ENCODE measurements at regions not wholly inside any gene's neighbourhood (a gene's known extent, or its start where the extent isn't known, plus 50 kb on each side); places are given as distances from the start of the nearest gene placed in this dataset.

GRCh38 chr13:47564041-47564440, 437.0 kb downstream of the SUCLA2 start:
- DNase-seq, result no peak
- peaks cover 0 to 10% (median 0%) of the 10 kb centered on the region in 5 experiments for H3K9me3 ChIP-seq (ENCODE audit: control extremely low read depth in 1 of 5, control insufficient read depth in 4 of 5, insufficient read depth in 2 of 5, low read depth in 1 of 5, low read length in 4 of 5)
- ChIA-PET CTCF (interaction anchor here (1.1 to 1.2 kb wide), 3 partner anchors 10 to 670 kb away, joined by 3 read pairs; no protein-coding TSS in a partner anchor), POLR2A (no interaction called here)
- no peaks in the 10 kb centered on the region for H3K36me3 ChIP-seq (ENCODE audit: control insufficient read depth in 4 of 4, insufficient read depth in 4 of 4, low read length in 3 of 4)
- no peak overlapping the region for H3K27ac ChIP-seq (ENCODE audit: insufficient read depth in 1 of 2, low read depth in 1 of 2, low read length in 2 of 2, poor library complexity in 1 of 2, severe bottlenecking in 2 of 2)
- no peak overlapping the region for H3K4me3 ChIP-seq (ENCODE audit: control insufficient read depth in 1 of 7, extremely low read depth in 1 of 7, insufficient read depth in 4 of 7, low read depth in 2 of 7, low read length in 6 of 7)
- H3K4me1 ChIP-seq (ENCODE audit: control extremely low read depth in 1 of 4, control insufficient read depth in 4 of 4, insufficient read depth in 4 of 4, low read length in 3 of 4), result no peaks in the 10 kb centered on the region
- WGBS (ENCODE audit: insufficient coverage), result 93% methylated on average over 6 of the region's 7 CpGs
- no peaks in the 10 kb centered on the region for H3K27me3 ChIP-seq (replicated peaks in 2 of 5; ENCODE audit: control insufficient read depth in 4 of 5, insufficient read depth in 5 of 5, low read length in 4 of 5)

DNA sequence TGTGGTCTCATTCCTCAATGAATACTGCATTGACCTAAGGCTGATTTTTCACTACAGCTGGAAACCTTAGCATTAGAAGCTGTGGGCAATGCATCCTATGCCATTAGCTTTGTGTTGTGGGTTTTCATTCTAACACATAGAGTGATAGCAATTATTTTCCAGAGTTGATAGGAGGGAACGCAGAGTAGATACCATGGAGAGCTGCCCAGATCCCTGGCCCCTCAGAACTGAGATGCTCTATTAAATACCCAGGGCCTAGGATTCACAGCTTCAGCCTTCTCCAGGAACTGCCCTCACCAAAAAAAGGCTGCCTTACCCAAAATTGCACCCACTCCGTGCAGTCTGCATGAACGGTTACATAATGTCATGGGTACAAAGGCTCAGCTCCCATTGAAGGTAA, 444.4 kb downstream of the SUCLA2 start:
- WGBS (ENCODE audit: insufficient coverage), result 91% methylated on average over 3 of the region's 3 CpGs
- H3K27ac ChIP-seq (ENCODE audit: insufficient read depth in 1 of 2, low read depth in 1 of 2, low read length in 2 of 2, poor library complexity in 1 of 2, severe bottlenecking in 2 of 2), result no peak overlapping the region
- ChIA-PET CTCF (no interaction called here), POLR2A (no interaction called here)
- no peaks in the 10 kb centered on the region for H3K36me3 ChIP-seq (ENCODE audit: control insufficient read depth in 4 of 4, insufficient read depth in 4 of 4, low read length in 3 of 4)
- DNase-seq, result no peak
- H3K4me1 ChIP-seq (ENCODE audit: control extremely low read depth in 1 of 4, control insufficient read depth in 4 of 4, insufficient read depth in 4 of 4, low read length in 3 of 4), result no peaks in the 10 kb centered on the region
- no peak overlapping the region for H3K4me3 ChIP-seq (ENCODE audit: control insufficient read depth in 1 of 7, extremely low read depth in 1 of 7, insufficient read depth in 4 of 7, low read depth in 2 of 7, low read length in 6 of 7)
- no peaks in the 10 kb centered on the region for H3K27me3 ChIP-seq (replicated peaks in 2 of 5; ENCODE audit: control insufficient read depth in 4 of 5, insufficient read depth in 5 of 5, low read length in 4 of 5)
- no peaks in the 10 kb centered on the region for H3K9me3 ChIP-seq (ENCODE audit: control extremely low read depth in 1 of 5, control insufficient read depth in 4 of 5, insufficient read depth in 2 of 5, low read depth in 1 of 5, low read length in 4 of 5)

- CTCF ChIA-PET, result no interaction called here
- no peaks in the 10 kb centered on the region for H3K9me3 ChIP-seq (ENCODE audit: control extremely low read depth in 1 of 5, control insufficient read depth in 4 of 5, insufficient read depth in 2 of 5, low read depth in 1 of 5, low read length in 4 of 5)
- no peak overlapping the region for H3K27ac ChIP-seq (ENCODE audit: insufficient read depth in 1 of 2, low read depth in 1 of 2, low read length in 2 of 2, poor library complexity in 1 of 2, severe bottlenecking in 2 of 2)
- no peaks in the 10 kb centered on the region for H3K27me3 ChIP-seq (replicated peaks in 2 of 5; ENCODE audit: control insufficient read depth in 4 of 5, insufficient read depth in 5 of 5, low read length in 4 of 5)
- no peak overlapping the region for H3K4me3 ChIP-seq (ENCODE audit: control insufficient read depth in 1 of 7, extremely low read depth in 1 of 7, insufficient read depth in 4 of 7, low read depth in 2 of 7, low read length in 6 of 7)
- WGBS (ENCODE audit: insufficient coverage), result no CpG with 5 or more reads among the region's 1 CpG
- DNase-seq, result peak in 2 of 3 donors; percentile 7 to 44
- no peaks in the 10 kb centered on the region for H3K36me3 ChIP-seq (ENCODE audit: control insufficient read depth in 4 of 4, insufficient read depth in 4 of 4, low read length in 3 of 4)
- POLR2A ChIA-PET, result no interaction called here
- no peaks in the 10 kb centered on the region for H3K4me1 ChIP-seq (ENCODE audit: control extremely low read depth in 1 of 4, control insufficient read depth in 4 of 4, insufficient read depth in 4 of 4, low read length in 3 of 4)
Measured at GRCh38 chr13:47555235-47555634, 445.8 kb downstream of the SUCLA2 start.

GRCh38 chr13:47553329-47553977, 447.6 kb downstream of the SUCLA2 start:
- Histone ChIP-seq H3K36me3 (ENCODE audit: control insufficient read depth in 4 of 4, insufficient read depth in 4 of 4, low read length in 3 of 4) (no peaks in the 10 kb centered on the region), H3K4me3 (ENCODE audit: control insufficient read depth in 1 of 7, extremely low read depth in 1 of 7, insufficient read depth in 4 of 7, low read depth in 2 of 7, low read length in 6 of 7) (no peak overlapping the region), H3K9me3 (ENCODE audit: control extremely low read depth in 1 of 5, control insufficient read depth in 4 of 5, insufficient read depth in 2 of 5, low read depth in 1 of 5, low read length in 4 of 5) (no peaks in the 10 kb centered on the region), H3K4me1 (ENCODE audit: control extremely low read depth in 1 of 4, control insufficient read depth in 4 of 4, insufficient read depth in 4 of 4, low read length in 3 of 4) (no peaks in the 10 kb centered on the region), H3K27ac (ENCODE audit: insufficient read depth in 1 of 2, low read depth in 1 of 2, low read length in 2 of 2, poor library complexity in 1 of 2, severe bottlenecking in 2 of 2) (no peak overlapping the region), H3K27me3 (replicated peaks in 2 of 5; ENCODE audit: control insufficient read depth in 4 of 5, insufficient read depth in 5 of 5, low read length in 4 of 5) (no peaks in the 10 kb centered on the region)
- ChIA-PET CTCF (no interaction called here), POLR2A (no interaction called here)
- no peak for DNase-seq
- 100% methylated on average over 3 of the region's 7 CpGs for WGBS (ENCODE audit: insufficient coverage)

DNA sequence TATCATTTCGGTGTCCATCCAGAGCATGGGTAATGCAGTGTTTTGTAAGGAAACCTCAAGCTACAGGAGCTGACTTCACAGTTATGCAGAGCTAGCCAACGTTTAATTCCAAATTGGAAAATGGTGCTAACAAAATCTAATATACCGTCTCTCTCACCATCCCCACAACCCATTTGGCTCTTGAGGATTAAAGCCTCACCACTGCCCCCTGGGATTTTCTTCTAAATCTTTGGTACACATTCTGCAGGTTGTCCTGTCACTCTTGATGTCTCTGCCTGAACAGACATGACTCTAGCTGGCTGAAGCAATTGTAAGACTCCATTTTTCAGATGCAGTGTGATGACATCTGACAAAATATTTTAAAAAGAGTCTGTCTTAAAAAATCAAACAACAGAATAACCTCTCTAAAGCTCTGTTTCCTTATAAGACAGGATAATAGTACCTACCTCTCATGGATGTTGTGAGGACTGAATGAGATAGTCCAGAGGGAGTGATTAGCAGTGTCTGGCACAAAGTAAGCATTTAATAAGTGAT, 451.8 kb downstream of the SUCLA2 start:
- no peaks in the 10 kb centered on the region for H3K4me1 ChIP-seq (ENCODE audit: control extremely low read depth in 1 of 4, control insufficient read depth in 4 of 4, insufficient read depth in 4 of 4, low read length in 3 of 4)
- POLR2A ChIA-PET, result no interaction called here
- no peaks in the 10 kb centered on the region for H3K36me3 ChIP-seq (ENCODE audit: control insufficient read depth in 4 of 4, insufficient read depth in 4 of 4, low read length in 3 of 4)
- CTCF ChIA-PET, result no interaction called here
- H3K27me3 ChIP-seq (replicated peaks in 2 of 5; ENCODE audit: control insufficient read depth in 4 of 5, insufficient read depth in 5 of 5, low read length in 4 of 5), result no peaks in the 10 kb centered on the region
- no peak overlapping the region for H3K4me3 ChIP-seq (ENCODE audit: control insufficient read depth in 1 of 7, extremely low read depth in 1 of 7, insufficient read depth in 4 of 7, low read depth in 2 of 7, low read length in 6 of 7)
- H3K27ac ChIP-seq (ENCODE audit: insufficient read depth in 1 of 2, low read depth in 1 of 2, low read length in 2 of 2, poor library complexity in 1 of 2, severe bottlenecking in 2 of 2), result no peak overlapping the region
- no peak for DNase-seq
- WGBS (ENCODE audit: insufficient coverage), result 100% methylated on average over 3 of the region's 3 CpGs
- no peaks in the 10 kb centered on the region for H3K9me3 ChIP-seq (ENCODE audit: control extremely low read depth in 1 of 5, control insufficient read depth in 4 of 5, insufficient read depth in 2 of 5, low read depth in 1 of 5, low read length in 4 of 5)

DNA sequence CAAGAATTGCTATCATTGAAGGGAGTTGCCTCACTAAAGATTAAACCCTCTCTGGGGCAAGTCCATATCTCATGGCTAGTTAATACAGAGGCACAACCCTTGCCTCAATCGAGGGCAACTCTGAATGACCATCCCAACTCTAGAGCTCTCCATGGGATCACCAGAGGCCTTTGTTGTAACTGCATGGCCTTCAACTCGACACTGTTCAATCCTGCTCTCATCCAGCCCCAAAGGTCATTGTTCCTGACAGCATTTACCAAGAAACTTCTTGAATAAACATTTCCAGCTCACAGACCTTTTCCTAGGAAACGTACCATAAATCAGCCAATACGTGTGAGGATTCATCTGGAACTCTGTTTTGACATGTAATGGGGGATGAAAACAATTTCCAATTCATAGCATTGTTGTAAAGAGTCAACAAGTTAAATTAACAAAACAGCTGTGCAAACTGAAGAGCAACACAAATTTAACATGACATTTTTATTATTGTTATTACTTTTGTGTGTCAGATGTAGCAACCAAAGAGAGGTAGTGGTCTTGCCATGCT, 452.7 kb downstream of the SUCLA2 start:
- H3K27ac ChIP-seq (ENCODE audit: insufficient read depth in 1 of 2, low read depth in 1 of 2, low read length in 2 of 2, poor library complexity in 1 of 2, severe bottlenecking in 2 of 2), result no peak overlapping the region
- no peaks in the 10 kb centered on the region for H3K4me1 ChIP-seq (ENCODE audit: control extremely low read depth in 1 of 4, control insufficient read depth in 4 of 4, insufficient read depth in 4 of 4, low read length in 3 of 4)
- H3K36me3 ChIP-seq (ENCODE audit: control insufficient read depth in 4 of 4, insufficient read depth in 4 of 4, low read length in 3 of 4), result no peaks in the 10 kb centered on the region
- WGBS (ENCODE audit: insufficient coverage), result 74% methylated on average over 2 of the region's 4 CpGs
- no peaks in the 10 kb centered on the region for H3K27me3 ChIP-seq (replicated peaks in 2 of 5; ENCODE audit: control insufficient read depth in 4 of 5, insufficient read depth in 5 of 5, low read length in 4 of 5)
- ChIA-PET CTCF (no interaction called here), POLR2A (no interaction called here)
- no peak overlapping the region for H3K4me3 ChIP-seq (ENCODE audit: control insufficient read depth in 1 of 7, extremely low read depth in 1 of 7, insufficient read depth in 4 of 7, low read depth in 2 of 7, low read length in 6 of 7)
- H3K9me3 ChIP-seq (ENCODE audit: control extremely low read depth in 1 of 5, control insufficient read depth in 4 of 5, insufficient read depth in 2 of 5, low read depth in 1 of 5, low read length in 4 of 5), result no peaks in the 10 kb centered on the region
- no peak for DNase-seq

DNA sequence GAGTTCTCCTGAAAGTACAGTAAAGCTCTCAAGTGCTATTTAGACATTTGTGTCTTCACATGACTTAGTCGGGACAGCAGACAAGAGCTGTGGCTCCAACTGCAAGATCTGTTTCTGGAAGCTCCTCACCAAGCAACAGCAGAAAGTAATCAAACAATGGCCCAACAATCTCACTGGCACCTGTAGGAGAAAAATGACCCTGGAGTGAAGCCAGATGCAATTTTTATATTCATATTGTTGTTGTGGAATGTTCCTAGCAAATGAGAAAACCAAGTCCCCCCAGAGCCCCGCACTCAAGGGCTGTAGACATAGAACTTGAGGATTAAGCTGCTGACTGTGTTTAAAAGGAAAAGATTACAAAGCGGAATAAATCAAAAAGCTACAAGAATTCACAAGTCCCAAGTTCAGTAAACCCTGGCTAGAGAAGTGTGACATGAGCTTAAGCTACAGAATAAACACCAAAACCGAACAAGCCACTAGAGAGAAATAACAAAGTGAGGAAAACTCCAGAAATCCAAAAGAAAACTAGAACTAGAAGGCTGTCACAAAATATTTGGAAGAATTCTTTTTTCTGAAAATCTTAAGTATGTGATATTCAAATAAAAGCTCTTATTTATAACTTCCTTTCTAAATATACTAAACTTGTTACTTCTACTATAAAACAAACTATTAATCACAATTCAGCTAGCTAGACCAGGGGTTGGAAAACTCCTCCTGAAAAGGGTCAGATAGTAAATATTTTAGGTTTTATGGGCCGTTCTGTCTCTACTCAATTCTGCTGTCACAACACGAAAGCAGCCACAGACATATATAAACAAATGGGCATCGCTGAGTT, 454.5 kb downstream of the SUCLA2 start:
- CTCF ChIA-PET, result no interaction called here
- 100% methylated on average over 2 of the region's 7 CpGs for WGBS (ENCODE audit: insufficient coverage)

More for the DNA sequence above, 454.5 kb downstream of the SUCLA2 start:
- POLR2A ChIA-PET, result no interaction called here
- H3K9me3 ChIP-seq (ENCODE audit: control extremely low read depth in 1 of 5, control insufficient read depth in 4 of 5, insufficient read depth in 2 of 5, low read depth in 1 of 5, low read length in 4 of 5), result no peaks in the 10 kb centered on the region
- no peaks in the 10 kb centered on the region for H3K4me1 ChIP-seq (ENCODE audit: control extremely low read depth in 1 of 4, control insufficient read depth in 4 of 4, insufficient read depth in 4 of 4, low read length in 3 of 4)
- H3K27me3 ChIP-seq (replicated peaks in 2 of 5; ENCODE audit: control insufficient read depth in 4 of 5, insufficient read depth in 5 of 5, low read length in 4 of 5), result no peaks in the 10 kb centered on the region
- no peak overlapping the region for H3K4me3 ChIP-seq (ENCODE audit: control insufficient read depth in 1 of 7, extremely low read depth in 1 of 7, insufficient read depth in 4 of 7, low read depth in 2 of 7, low read length in 6 of 7)
- no peak overlapping the region for H3K27ac ChIP-seq (ENCODE audit: insufficient read depth in 1 of 2, low read depth in 1 of 2, low read length in 2 of 2, poor library complexity in 1 of 2, severe bottlenecking in 2 of 2)
- H3K36me3 ChIP-seq (ENCODE audit: control insufficient read depth in 4 of 4, insufficient read depth in 4 of 4, low read length in 3 of 4), result no peaks in the 10 kb centered on the region
- DNase-seq, result no peak

Data from common myeloid progenitor, CD34-positive (primary cell).